Transverse colon (tissue), 4 donors: ENCODE measurements at regions not wholly inside any gene's neighbourhood (a gene's known extent, or its start where the extent isn't known, plus 50 kb on each side); places are given as distances from the start of the nearest gene placed in this dataset.

Experiments
- DNase-seq: peaks from one replicate; pipeline ENCODE4 v3.0.0-alpha.2; 2019
- H3K27ac ChIP-seq, 4 donors: fragments of 200-600 bp; sonication (generic); 2 replicates each; pipeline ENCODE4 v1.5.1; 2016 to 2018; ENCODE audit warnings: inconsistent platforms in 4 of 4
- H3K27me3 ChIP-seq: fragments of 200-600 bp; sonication (generic); 2 replicates; pipeline ENCODE4 v1.5.1; 2017; ENCODE audit warnings: inconsistent platforms
- H3K36me3 ChIP-seq, 4 donors: fragments of 200-600 bp; sonication (generic); 2 replicates each; pipeline ENCODE4 v1.5.1; 2017 to 2019; ENCODE audit warnings: inconsistent platforms in 4 of 4
- H3K4me1 ChIP-seq, 4 donors: fragments of 200-600 bp; sonication (generic); 2 replicates each; pipeline ENCODE4 v1.5.1; 2017 to 2020; ENCODE audit warnings: inconsistent platforms in 4 of 4
- H3K4me3 ChIP-seq, 4 donors: fragments of 200-600 bp; sonication (generic); 1 replicate in 1 of 4; 2 replicates in 3 of 4; pipeline versions ENCODE4 v1.5.1 to v1.6.1; 2017 to 2019; ENCODE audit warnings: inconsistent platforms in 4 of 4
- H3K9me3 ChIP-seq, 2 donors: fragments of 200-600 bp; sonication (generic); 2 replicates each; pipeline ENCODE4 v1.5.1; 2017 to 2019; ENCODE audit warnings: inconsistent platforms in 2 of 2
- EP300 ChIP-seq: sonication (generic); formaldehyde crosslinking; IDR thresholded peaks from one replicate; pipeline ENCODE4 v1.6.1; 2017; ENCODE audit warnings: antibody characterized with exemption, low read depth
- POLR2A ChIP-seq: fragments of 450-650 bp; IDR thresholded peaks from one replicate; pipeline ENCODE4 v1.6.1; 2016; ENCODE audit warnings: antibody characterized with exemption, mild to moderate bottlenecking, moderate library complexity
- POLR2AphosphoS5 ChIP-seq, 3 donors: sonication (generic); formaldehyde crosslinking; IDR thresholded peaks; one replicate each; pipeline ENCODE4 v1.6.1; 2016; ENCODE audit warnings: antibody characterized with exemption in 3 of 3
- WGBS, 2 donors: methylation state at CpG; one replicate each; pipeline ENCODE4 v1.1.5; 2018; ENCODE audit warnings: low coverage in 1 of 2; 5-methylcytosine and 5-hydroxymethylcytosine counted together
- in situ Hi-C, 4 donors: fragments of 200-750 bp; cut with MboI; loops; one replicate each; pipeline versions ENCODE4 v1.15.0 to v1.15.1; 2017; ENCODE audit warnings: low sequenced_read_pairs in 3 of 4, low pct_ligation_motif_present in 1 of 4, low pct_unique_long_range_greater_than_20kb in 1 of 4
- intact Hi-C: fragments of 100-400 bp; cut with DNase I; formaldehyde crosslinking; loops from one replicate; pipeline ENCODE4 v1.15.1; 2023; ENCODE audit warnings: low total_unique reads
- TF ChIP-seq, protein P1 (sequence below), 5 experiments: fragments of 200-600 bp in 3 of 5; fragments of 450-650 bp in 2 of 5; sonication (generic) in 3 of 5; IDR thresholded peaks; 1 replicate in 2 of 5; 2 replicates in 3 of 5; pipeline ENCODE4 v1.5.1; 2016 to 2017; ENCODE audit warnings: antibody characterized with exemption in 5 of 5, inconsistent platforms in 3 of 5, mild to moderate bottlenecking in 2 of 5, moderate library complexity in 1 of 5

DNA sequence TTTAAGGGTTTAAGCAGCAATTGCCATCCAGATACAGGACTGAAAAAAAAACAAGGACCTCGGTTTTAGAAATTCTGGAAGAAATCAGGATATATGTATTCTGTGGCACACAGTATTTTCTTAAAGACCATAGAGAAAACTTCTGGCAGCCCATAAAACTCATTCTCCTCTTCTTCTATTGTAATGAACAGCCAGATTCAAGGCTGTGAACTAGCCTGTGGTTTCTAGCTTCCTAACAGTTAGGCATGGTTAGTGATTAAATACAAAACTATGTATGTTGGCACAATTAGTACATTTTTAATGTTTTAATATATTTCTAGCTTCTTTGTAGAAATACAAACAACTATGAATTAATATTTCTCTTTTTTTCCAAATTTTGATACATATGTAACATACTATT, 555.7 kb downstream of the DSC3 start:
- 47 to 63% methylated on average over 1 of the region's 1 CpG for WGBS, 2 donors
- in situ Hi-C loops, result no loop called here

DNA sequence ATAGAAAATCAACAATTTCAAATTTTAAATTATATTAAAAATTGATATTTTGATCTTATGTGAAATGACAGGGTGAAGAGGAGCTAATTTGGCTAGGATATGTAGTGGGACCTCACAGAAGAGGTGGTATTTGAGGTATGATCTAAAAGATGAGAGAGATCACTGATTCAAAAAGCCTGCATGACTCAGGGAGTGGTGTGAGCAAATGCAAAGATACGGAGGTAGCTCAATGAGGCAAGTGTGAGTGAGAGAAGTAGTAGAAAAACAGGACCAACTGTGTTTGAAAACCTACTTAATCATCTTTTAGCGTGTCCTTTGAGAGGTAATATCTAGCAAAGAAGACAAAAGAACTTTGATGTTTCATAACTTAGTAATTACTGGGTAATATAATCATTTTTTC, 557.5 kb downstream of the DSC3 start:
- intact Hi-C loops, result no loop called here
- 57% methylated on average over 2 of the region's 2 CpGs for WGBS, 2 donors

More for the DNA sequence above, 555.7 kb downstream of the DSC3 start:
- H3K9me3 ChIP-seq, result no peaks in the 10 kb centered on the region
- no peaks in the 10 kb centered on the region for H3K4me1 ChIP-seq
- no peaks in the 10 kb centered on the region for H3K36me3 ChIP-seq
- no peak for DNase-seq
- TF ChIP-seq POLR2AphosphoS5 (IDR thresholded peaks at IDR 0.05), result no peak
- TF ChIP-seq POLR2A, result no peak
- TF ChIP-seq, protein P1, sequence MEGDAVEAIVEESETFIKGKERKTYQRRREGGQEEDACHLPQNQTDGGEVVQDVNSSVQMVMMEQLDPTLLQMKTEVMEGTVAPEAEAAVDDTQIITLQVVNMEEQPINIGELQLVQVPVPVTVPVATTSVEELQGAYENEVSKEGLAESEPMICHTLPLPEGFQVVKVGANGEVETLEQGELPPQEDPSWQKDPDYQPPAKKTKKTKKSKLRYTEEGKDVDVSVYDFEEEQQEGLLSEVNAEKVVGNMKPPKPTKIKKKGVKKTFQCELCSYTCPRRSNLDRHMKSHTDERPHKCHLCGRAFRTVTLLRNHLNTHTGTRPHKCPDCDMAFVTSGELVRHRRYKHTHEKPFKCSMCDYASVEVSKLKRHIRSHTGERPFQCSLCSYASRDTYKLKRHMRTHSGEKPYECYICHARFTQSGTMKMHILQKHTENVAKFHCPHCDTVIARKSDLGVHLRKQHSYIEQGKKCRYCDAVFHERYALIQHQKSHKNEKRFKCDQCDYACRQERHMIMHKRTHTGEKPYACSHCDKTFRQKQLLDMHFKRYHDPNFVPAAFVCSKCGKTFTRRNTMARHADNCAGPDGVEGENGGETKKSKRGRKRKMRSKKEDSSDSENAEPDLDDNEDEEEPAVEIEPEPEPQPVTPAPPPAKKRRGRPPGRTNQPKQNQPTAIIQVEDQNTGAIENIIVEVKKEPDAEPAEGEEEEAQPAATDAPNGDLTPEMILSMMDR (IDR thresholded peaks at IDR 0.05), result no peak
- no peak for TF ChIP-seq EP300
- H3K27ac ChIP-seq, result no peak overlapping the region
- H3K4me3 ChIP-seq, result no peak overlapping the region
- intact Hi-C loops, result loop anchor here (2.0 kb wide), 1 partner anchor 16 kb away; no protein-coding TSS in a partner anchor
- H3K27me3 ChIP-seq, result no peaks in the 10 kb centered on the region

DNA sequence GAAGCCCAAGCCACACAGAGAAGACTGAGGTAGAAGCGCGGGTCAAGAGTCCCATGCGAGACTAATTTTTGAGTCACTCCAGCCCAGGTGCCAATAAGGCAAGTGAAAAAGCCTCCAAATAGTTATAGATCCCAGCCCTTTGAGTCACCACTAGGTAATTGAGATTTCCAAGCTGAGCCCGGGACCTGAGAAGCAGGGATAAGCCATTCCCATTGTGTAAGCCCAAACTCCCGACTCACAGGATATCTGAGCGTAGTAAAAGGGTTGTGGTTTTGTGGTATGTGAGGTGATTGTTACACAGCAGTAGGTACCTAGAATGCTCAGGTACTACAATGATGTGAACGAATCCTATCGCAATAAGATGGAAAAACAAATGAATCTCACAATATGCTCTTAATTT, 560.7 kb downstream of the DSC3 start:
- H3K27ac ChIP-seq, result no peak overlapping the region
- intact Hi-C loops, result no loop called here
- no peaks in the 10 kb centered on the region for H3K9me3 ChIP-seq
- TF ChIP-seq POLR2AphosphoS5 (IDR thresholded peaks at IDR 0.05), result no peak
- no peak for TF ChIP-seq EP300
- TF ChIP-seq, protein P1 (IDR thresholded peaks at IDR 0.05), result no peak
- no peak for TF ChIP-seq POLR2A
- H3K36me3 ChIP-seq, result no peaks in the 10 kb centered on the region
- no peaks in the 10 kb centered on the region for H3K27me3 ChIP-seq
- DNase-seq, result no peak
- H3K4me3 ChIP-seq, result no peak overlapping the region
- 75 to 90% methylated on average over 5 to 8 of the region's 8 CpGs for WGBS, 2 donors
- in situ Hi-C loops, result no loop called here
- H3K4me1 ChIP-seq, result no peaks in the 10 kb centered on the region

More for the DNA sequence above, 557.5 kb downstream of the DSC3 start:
- DNase-seq, result no peak
- Histone ChIP-seq H3K36me3 (no peaks in the 10 kb centered on the region), H3K27ac (no peak overlapping the region), H3K9me3 (no peaks in the 10 kb centered on the region), H3K4me3 (no peak overlapping the region), H3K27me3 (no peaks in the 10 kb centered on the region), H3K4me1 (no peaks in the 10 kb centered on the region)
- in situ Hi-C loops, result no loop called here
- TF ChIP-seq, protein P1 (IDR thresholded peaks at IDR 0.05), result no peak
- TF ChIP-seq POLR2A (no peak), EP300 (no peak), POLR2AphosphoS5 (IDR thresholded peaks at IDR 0.05) (no peak)

DNA sequence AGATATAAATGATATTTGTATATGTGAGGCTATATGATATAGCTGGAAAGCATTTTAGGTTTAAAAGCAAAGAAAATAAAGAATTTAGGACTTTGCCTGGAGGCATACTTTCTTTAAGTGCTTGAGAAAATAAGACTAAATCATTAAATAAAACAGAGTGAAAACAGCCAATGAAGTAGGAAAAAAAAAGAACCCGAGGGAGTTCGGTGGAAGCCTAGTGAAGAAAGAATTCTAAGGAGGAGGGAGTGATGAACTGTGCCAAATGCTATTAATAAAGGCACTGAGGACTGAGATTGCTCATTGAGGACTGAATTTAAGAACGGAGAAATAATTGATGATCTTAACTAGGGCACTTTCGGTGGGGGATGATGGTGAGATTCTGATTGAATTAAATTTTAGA, 573.5 kb downstream of the DSC3 start:
- Histone ChIP-seq H3K27ac (no peak overlapping the region), H3K27me3 (no peaks in the 10 kb centered on the region), H3K4me3 (no peak overlapping the region), H3K9me3 (no peaks in the 10 kb centered on the region), H3K36me3 (no peaks in the 10 kb centered on the region), H3K4me1 (no peaks in the 10 kb centered on the region)
- intact Hi-C loops (no loop called here), in situ Hi-C loops (no loop called here)
- no peak for DNase-seq
- TF ChIP-seq POLR2A, result no peak
- TF ChIP-seq, protein P1 (IDR thresholded peaks at IDR 0.05), result no peak
- no peak for TF ChIP-seq POLR2AphosphoS5 (IDR thresholded peaks at IDR 0.05)
- no peak for TF ChIP-seq EP300
- 79 to 81% methylated on average over 4 of the region's 4 CpGs for WGBS, 2 donors
